HG03521 (cell line): ENCODE measurements at regions not wholly inside any gene's neighbourhood (a gene's known extent, or its start where the extent isn't known, plus 50 kb on each side); places are given as distances from the start of the nearest gene placed in this dataset.

Source experiments
- ATAC-seq: cut with Tn5 transposase; IDR thresholded peaks from one replicate; pipeline ENCODE4 v1.9.1; 2021; ENCODE audit warnings: mild to moderate bottlenecking, moderate library complexity; ENCODE audit not compliant: unreplicated experiment

DNA sequence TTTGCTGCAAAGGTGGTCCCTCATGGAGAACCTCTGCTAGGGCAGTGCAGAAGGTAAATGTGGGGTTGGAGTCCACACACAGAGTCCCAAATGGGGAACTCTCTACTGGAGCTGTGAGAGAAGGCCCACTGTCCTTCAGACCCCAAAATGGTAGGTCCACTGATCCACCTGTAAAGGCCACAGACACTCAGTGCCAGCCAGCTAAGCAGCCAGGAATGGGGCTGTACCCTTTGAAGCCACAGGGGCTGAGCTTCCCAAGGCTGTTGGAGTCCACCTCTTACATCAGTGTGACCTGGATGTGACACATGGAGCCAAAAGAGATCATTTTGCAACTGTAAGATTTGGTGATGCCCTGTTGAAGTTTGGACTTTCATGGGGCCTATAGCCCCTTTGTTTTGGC, 252.4 kb upstream of the GULP1 start:
- no peak for ATAC-seq

DNA sequence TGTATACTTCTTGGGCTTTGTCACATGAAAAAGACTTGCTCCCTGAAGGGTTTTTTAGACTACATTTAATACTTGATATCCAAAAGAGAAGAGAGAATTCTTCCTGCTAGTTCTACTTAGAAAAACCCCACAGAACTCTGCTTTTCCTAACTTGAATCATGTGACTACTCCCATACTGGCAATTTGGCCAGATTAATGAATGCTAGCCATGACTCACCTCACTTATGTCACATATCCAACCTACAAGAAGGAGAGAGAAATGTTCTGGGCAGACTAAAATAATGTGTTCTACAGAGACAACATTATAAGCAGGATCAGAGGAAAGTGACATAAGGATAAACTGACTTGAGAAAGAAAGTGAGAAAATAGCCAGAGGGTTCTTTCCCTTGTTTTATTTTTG, 249.3 kb upstream of the GULP1 start:
- no peak for ATAC-seq

DNA sequence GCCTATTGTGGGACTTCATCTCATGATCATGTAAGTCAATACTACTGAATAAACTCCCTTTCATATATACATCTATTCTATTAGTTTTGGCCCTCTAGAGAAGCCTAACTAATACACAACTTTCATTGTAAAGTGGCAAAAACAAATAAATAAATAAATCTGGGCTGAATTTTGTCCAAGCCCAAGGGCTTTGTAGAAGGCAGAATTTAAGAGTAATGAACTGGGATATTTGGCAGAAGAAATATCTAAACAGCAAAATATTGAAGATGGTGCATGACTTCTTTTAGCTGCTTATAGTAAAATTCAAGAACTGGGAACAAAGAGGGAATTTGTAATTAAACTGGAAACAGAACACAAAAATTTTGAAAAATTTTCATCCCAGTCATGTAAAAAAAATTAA, 246.7 kb upstream of the GULP1 start:
- ATAC-seq = no peak

DNA sequence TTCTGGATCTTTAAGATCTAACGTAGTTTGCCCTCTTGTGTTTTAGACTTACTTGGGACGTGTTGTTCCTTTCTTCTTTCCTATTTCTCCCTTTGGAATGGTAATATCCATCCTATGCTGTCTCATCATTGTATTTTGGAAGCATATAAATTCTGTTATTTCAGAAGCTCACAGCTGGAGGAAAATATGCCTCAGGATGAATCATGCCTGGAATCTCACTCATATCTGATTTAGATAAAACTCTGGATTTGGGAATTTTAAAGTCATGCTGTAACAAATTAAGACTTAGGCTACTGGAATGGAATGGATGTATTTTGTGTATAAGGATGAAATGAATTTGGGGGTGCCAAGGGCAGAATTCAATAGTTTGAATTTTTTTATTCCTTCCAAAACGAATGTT, 245.2 kb upstream of the GULP1 start:
- ATAC-seq = no peak

DNA sequence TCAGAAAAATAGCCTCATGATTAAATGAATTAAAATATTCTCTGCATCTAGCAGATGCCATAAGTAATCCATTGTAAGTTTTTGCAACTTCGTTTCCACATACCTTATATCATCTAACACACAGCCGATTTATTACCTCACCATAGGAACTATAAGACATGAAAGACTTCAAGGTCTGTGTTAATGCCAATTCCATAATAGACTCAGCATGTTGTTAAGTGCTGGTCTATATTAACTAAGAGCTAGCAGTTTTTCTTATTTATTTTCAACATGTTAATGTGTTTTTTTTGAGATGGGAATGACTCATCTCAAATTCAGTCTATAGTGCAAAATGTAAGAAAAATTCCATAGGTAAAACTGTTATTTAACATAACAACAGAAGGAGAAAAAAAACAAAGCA, 243.9 kb upstream of the GULP1 start:
- ATAC-seq = no peak

DNA sequence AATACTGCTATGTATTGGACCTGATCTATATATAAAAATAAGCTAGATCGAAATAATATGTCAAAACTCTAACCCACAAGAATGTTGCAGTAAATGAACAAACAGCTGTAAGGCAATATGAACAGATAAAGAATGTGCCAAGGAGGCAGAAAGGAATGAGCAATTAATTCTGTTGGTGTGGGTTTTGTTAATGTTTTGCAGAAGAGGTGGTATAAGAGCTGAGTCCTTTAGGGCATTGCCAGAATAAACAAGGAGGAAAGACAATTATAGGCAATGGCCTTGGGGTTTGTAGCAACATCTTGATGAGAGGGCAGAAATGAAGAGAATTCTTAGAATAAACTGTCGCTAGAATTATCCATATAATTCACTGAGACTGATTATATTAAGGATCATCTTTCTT, 240.9 kb upstream of the GULP1 start:
- ATAC-seq = no peak

DNA sequence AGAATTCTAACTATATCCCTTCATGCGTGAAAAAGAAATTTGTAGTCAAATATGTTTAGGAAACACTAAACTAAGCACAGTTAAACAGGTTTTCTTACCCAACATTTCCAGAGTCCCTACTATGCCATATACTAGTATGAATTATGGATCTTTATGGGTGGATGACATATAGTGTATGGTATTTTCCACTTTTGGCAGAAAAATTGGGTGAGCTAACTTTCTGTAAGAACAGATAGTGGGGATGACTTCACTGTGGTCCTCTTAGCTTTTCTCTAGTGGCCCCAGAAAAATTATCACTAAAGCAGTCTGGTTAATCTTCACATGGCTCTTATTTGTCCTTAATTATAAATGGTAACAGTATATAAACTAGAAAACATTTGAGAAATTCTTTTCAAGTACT, 240.0 kb upstream of the GULP1 start:
- no peak for ATAC-seq

DNA sequence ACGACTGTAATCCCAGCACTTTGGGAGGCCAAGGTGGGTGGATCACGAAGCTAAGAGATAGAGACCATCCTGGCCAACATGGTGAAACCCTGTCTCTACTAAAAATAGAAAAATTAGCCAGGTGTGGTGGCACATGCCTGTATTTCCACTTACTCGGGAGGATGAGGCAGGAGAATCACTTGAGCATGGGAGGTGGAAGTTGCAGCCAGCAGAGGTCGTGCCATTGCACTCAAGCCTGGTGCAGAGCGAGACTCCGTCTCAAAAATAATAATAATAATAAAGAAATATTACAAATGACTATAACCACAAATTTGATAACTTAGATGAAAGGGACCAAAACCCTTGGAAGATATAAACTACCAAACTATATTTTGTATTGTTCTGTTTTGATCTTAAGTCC, 226.3 kb upstream of the GULP1 start:
- no peak for ATAC-seq

DNA sequence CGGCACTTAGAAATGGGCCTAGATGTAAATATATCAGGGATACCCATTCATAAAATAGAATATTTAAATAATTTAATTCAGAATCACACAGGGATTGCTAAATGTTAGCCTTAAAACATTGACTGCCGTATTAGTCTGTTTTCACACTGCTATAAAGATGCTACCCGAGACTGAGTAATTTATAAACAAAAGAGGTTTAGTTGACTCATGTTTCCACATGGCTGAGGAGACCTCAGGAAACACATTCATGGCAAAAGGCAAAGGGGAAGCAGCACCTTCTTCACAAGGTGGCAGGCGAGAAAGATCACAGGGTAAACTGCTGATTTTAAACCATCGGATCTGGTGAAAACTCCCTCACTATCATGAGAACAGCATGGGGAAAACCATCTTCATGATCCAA, 223.6 kb upstream of the GULP1 start:
- ATAC-seq = no peak

DNA sequence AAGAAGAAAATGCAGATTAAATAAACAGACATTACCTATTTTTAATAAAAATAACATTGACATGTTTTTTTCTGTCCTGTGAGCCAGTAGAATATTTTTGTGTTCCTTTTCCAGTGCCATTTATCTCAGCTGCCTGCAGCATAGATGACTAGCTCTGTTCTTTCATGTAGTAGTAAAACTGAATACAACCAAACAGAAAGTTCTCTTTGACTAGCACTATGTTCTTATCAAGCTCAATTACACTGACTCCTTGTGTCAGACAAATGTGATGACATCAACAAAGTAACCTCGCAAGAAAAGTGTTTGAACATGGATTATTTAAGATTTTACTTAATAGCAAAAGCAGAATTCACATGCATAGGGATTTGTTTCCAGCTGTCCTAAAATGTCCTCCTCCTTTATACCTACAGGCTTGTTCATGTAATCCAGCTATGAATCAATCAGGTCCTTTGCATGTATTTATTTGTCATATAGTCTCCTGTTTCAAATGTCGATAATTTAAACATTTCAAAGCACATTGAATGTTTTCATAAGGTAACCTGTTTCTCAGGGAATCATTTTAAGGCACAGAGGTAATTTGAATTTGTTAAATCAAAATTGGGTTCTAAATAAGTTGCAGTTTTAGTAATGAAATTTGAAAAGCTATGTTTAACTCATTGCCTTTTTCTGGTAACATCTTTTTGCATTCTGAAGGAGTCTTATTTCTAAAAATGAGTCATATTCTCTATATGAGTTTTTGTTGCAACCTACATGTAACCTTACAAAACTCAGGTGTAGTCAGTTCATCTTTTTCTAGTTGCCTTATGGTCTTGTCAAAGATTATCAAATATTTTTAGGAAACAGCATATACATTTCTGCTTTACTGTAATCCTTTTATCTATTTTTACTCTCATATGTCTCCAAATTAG, 215.3 kb upstream of the GULP1 start:
- peak; percentile 65 for ATAC-seq

DNA sequence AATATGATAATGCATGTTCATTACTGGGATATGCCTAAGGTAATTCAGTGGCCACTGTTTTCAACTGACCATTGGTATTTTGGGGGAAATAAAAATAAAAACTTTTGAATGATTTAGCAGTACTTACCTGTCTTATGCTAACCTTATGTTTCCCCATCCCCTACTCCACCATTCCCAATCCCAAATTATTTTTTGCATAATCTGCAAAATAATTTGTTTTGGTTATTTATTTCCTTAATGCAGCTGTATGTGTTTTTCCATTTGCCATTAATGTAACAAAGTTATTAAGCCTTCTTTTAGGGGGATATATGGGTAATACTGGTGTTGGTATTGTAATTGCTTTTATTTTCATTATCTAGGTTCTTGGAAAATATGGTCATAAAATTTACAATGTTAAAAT, 213.9 kb upstream of the GULP1 start:
- no peak for ATAC-seq

DNA sequence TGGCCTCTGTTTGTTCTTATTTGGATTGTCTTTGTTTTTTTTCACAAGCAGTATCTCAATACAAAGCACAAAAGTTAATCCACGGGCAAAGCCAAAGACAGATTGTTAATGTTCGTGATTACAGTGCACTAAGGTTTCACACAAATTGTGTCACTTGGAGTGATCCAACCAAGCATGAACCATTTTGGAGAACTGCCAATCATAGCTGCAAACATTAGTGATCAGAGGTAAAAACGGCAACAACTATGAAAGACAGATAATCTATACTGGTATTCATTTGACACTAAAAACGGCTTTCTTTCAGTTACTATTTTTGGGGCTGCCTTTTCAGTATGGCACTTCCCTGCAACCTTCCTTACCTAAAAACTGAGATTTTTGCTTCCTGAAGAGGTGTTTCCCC, 213.1 kb upstream of the GULP1 start:
- ATAC-seq = no peak

DNA sequence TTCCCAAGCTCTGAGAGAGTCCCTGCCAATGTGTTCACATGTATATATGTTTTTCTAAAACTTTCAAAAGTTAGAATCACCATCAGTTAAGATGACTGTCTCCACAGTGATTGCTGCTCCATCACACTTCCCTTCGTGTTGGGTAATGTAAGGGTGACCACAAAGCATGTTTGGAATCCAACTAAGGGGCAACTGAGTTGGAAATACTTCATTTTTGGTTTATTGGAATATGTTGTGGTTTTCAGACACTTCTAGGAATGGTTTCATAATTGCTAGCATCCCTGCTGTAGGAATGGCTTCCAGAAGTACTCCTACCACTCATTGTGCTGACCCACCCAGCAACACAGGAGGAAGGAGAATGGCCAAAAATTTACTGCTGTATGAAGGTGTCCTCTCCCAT, 212.5 kb upstream of the GULP1 start:
- no peak for ATAC-seq

DNA sequence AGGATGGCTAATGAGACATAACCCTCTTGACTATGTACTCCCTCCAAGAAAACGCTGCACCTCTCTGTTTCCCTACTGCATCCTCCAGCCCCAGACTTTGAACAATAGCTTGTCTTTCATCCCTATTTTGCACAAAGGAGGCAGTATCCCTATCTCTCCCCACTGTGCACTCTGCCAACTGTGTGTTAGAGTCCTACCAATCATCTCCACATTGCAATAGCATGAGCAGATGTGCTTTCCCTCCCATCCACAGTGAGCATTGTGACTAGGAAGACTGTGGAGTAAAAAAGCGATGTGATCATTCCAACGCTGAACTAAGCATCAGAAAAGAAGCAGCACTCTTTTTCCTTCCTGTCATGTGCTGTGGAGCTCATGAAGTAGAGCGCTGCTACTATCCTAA, 206.3 kb upstream of the GULP1 start:
- ATAC-seq = no peak

DNA sequence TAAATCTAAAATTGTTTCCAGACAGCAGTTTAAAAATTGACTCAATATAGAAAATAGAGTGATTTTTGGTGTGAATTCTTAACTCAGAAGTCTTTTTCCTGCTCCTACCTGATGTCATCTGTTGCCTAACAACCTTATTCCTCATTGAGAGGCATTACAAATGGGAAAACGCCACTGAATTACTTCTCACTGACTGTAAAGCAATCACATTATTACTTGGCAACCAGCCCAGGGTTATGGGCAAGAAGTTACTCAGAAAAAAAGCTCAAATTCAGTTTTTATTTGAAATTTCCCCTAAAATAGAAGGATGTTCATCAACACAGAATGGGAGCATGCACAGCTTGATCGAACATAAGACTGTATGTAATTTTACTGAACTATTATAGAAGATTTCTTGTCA, 201.8 kb upstream of the GULP1 start:
- no peak for ATAC-seq

DNA sequence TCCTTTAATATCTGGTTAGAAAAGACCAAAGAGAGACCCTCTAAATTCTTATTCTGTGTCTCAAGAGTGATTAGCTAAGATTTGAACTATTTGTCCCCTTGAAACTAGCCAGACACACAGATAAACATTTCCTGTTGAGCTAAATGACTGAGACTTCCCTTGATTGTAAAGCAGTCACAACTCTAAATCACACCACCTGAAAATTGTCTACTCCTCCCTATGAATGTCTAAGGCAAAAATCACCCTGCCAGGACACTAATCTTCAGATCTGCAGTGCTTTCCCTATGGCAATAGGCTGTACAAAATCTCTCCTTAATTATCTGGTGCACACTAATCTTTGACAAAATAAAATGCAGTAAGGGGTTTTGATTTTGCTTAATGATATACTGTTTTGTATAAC, 200.5 kb upstream of the GULP1 start:
- no peak for ATAC-seq

DNA sequence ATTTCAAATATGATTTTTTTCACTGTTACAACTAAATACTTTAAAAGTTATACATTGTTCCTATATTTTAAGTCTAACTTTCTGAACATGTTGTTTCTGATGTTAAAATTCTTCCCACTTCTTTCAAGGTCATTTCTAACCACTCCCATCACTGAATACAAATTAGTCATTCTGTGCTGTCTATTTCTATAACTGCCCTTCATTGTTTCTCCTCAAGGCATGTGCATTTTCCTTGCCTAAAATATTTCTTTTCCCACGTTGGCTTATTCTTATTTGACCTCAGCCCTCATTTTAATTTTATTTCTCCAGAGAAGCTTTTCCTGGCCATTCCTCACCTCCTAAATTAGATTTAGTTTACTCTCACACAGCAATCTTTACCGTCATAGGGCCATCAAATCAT, 198.9 kb upstream of the GULP1 start:
- ATAC-seq = no peak

DNA sequence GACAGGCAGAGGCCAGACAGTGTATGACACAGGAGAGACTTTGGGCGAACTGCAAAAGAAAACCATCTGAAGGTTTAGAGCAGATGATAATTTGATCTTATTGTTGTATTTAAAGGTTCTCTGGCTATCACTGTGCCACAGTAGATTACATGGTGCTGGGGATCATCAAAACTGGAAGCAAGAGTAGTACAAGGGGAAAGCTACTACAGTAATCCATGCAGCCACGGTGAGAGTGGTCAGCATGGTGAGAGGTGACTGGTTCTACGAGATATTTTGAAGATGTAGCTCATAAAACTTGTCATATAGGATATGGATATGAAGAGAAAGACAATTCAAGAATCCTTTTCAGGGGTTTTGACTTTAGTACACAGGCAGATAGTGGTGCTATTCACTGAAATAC, 194.8 kb upstream of the GULP1 start:
- ATAC-seq = no peak

DNA sequence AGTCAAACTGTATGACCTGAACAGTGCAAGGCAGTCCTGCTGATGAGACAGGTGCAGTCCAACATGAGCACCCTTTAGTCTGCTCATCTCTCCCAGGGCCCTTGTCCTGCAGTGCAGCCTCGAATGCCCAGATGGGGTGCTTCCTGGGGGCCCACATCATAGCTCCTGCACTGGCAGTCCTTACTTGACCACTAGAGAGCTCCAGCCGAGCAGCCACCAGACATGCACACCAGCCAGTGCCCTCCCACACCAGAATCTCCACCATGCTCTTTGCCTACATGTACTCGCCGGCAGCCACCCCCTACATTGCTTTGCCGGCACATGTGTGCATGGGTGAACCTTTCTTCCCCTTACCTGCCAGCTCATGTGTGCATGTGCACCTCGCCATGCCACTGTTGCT, 188.8 kb upstream of the GULP1 start:
- ATAC-seq = no peak

DNA sequence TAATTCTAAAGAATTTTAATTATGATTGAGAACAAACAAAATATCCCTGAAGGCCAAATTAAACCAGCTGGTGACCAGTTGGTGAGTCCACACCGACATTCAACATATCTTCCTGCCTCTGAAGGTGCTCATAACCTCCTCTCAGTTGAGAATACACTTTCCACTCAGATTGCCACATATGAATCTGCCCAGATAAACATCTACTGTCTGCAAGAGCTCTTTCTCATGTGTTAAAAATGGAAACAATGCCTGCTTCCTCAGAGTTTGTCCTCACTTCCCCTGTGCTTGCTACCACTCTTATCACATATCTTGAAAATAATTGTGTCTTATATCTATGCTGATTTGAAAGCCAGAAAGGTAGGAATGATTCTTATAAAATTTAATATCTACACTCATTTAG, 177.7 kb upstream of the GULP1 start:
- ATAC-seq = no peak

DNA sequence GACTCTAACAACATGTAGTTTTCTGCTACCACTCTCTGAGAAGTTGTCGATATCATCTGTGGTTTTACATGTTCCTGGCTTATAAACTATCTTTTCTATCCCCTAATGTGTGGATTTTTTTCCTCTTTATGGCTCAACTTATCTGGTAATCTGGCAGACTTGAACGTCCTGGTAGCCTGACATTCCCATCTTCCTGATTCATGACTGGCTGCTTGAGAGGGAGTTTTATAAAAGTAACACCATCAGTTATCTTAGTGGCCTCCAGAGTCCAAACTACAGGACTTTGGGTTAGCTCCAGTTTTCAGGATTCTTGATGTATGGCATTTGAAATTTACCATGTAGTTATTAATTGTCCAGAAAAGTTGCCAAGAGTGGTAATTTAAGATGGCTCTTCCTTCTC, 174.0 kb upstream of the GULP1 start:
- ATAC-seq = no peak

DNA sequence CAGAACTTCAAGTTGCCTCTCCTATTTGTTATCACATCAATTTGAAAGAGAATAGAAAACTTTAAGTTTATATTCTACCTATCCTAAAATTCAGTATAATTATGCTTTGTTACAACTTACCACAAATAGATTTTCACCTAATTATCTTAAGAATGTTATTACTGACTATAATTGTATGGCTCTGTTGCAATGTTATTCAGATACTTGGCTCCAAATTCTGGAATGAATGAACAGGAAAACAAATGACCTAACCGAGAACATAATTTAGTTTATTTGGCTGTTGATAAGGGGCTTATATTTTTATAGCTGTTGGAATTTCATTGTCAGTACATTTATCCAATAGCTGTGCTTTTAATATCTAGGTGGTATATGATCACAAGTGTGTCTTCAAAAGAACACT, 173.2 kb upstream of the GULP1 start:
- ATAC-seq = no peak
